GM12892 (cell line): ENCODE measurements at regions not wholly inside any gene's neighbourhood (a gene's known extent, or its start where the extent isn't known, plus 50 kb on each side); places are given as distances from the start of the nearest gene placed in this dataset.

Source experiments
- POLR2A ChIP-seq: IDR thresholded peaks from 2 replicates; pipeline ENCODE4 v1.6.1; 2011; ENCODE audit warnings: low read depth, low read length, control low read depth
- POLR2AphosphoS5 ChIP-seq: IDR thresholded peaks from 2 replicates; pipeline ENCODE4 v1.6.1; 2011; ENCODE audit warnings: low read depth, low read length, control low read depth

- no peak for TF ChIP-seq POLR2A
- TF ChIP-seq POLR2AphosphoS5, result no peak
Observed at GRCh38 chr13:22053053-22053452, 382.2 kb downstream of the FGF9 start.
